Ishikawa (cell line): ENCODE measurements at regions not wholly inside any gene's neighbourhood (a gene's known extent, or its start where the extent isn't known, plus 50 kb on each side); places are given as distances from the start of the nearest gene placed in this dataset.

Experiments
- CEBPB ChIP-seq: IDR thresholded peaks from 2 replicates; pipeline ENCODE4 v1.6.1; 2012
- CREB1 ChIP-seq: IDR thresholded peaks from 2 replicates; pipeline ENCODE4 v1.6.1; 2012; ENCODE audit warnings: low read depth
- EGR1 ChIP-seq: IDR thresholded peaks from 2 replicates; pipeline ENCODE4 v1.6.1; 2012
- EP300 ChIP-seq: IDR thresholded peaks from 2 replicates; pipeline ENCODE4 v1.6.1; 2012; ENCODE audit warnings: borderline replicate concordance
- FOXM1 ChIP-seq: IDR thresholded peaks from 2 replicates; pipeline ENCODE4 v1.6.1; 2012; ENCODE audit warnings: low read depth, borderline replicate concordance
- MAX ChIP-seq: IDR thresholded peaks from 2 replicates; pipeline ENCODE4 v1.6.1; 2012
- NFIC ChIP-seq: IDR thresholded peaks from 2 replicates; pipeline ENCODE4 v1.6.1; 2012
- RAD21 ChIP-seq: IDR thresholded peaks from 2 replicates; pipeline ENCODE4 v1.6.1; 2012; ENCODE audit warnings: low read depth
- TAF1 ChIP-seq: IDR thresholded peaks from 2 replicates; pipeline ENCODE4 v1.6.1; 2012; ENCODE audit warnings: low read depth, mild to moderate bottlenecking
- TCF12 ChIP-seq: IDR thresholded peaks from 2 replicates; pipeline ENCODE4 v1.6.1; 2012; ENCODE audit warnings: low read depth
- USF1 ChIP-seq: IDR thresholded peaks from 2 replicates; pipeline ENCODE4 v1.6.1; 2012
- YY1 ChIP-seq: IDR thresholded peaks from 2 replicates; pipeline ENCODE4 v1.6.1; 2012; ENCODE audit warnings: low read depth
- TF ChIP-seq, protein P1 (sequence below): IDR thresholded peaks from 2 replicates; pipeline ENCODE4 v1.6.1; 2012; ENCODE audit warnings: low read depth, mild to moderate bottlenecking

- TF ChIP-seq CREB1, result no peak
- TF ChIP-seq CEBPB, result no peak
- TF ChIP-seq, protein P1, sequence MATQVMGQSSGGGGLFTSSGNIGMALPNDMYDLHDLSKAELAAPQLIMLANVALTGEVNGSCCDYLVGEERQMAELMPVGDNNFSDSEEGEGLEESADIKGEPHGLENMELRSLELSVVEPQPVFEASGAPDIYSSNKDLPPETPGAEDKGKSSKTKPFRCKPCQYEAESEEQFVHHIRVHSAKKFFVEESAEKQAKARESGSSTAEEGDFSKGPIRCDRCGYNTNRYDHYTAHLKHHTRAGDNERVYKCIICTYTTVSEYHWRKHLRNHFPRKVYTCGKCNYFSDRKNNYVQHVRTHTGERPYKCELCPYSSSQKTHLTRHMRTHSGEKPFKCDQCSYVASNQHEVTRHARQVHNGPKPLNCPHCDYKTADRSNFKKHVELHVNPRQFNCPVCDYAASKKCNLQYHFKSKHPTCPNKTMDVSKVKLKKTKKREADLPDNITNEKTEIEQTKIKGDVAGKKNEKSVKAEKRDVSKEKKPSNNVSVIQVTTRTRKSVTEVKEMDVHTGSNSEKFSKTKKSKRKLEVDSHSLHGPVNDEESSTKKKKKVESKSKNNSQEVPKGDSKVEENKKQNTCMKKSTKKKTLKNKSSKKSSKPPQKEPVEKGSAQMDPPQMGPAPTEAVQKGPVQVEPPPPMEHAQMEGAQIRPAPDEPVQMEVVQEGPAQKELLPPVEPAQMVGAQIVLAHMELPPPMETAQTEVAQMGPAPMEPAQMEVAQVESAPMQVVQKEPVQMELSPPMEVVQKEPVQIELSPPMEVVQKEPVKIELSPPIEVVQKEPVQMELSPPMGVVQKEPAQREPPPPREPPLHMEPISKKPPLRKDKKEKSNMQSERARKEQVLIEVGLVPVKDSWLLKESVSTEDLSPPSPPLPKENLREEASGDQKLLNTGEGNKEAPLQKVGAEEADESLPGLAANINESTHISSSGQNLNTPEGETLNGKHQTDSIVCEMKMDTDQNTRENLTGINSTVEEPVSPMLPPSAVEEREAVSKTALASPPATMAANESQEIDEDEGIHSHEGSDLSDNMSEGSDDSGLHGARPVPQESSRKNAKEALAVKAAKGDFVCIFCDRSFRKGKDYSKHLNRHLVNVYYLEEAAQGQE, result no peak
- no peak for TF ChIP-seq EGR1
- no peak for TF ChIP-seq EP300
- TF ChIP-seq USF1, result no peak
- no peak for TF ChIP-seq FOXM1
- TF ChIP-seq MAX, result no peak
- TF ChIP-seq RAD21, result no peak
- no peak for TF ChIP-seq YY1
- no peak for TF ChIP-seq TAF1
- no peak for TF ChIP-seq TCF12
- no peak for TF ChIP-seq NFIC
Observed at GRCh38 chr16:14377326-14377725, 252.7 kb downstream of the PARN start.
